Stimulated activated naive B cell treated with anti-CD40 and anti-IgM and Interleukin-4, amounts not matched to agents 10 μg/mL and 1 μg/mL and 100 μg/mL, for 72 hours (primary cell): ENCODE measurements at regions not wholly inside any gene's neighbourhood (a gene's known extent, or its start where the extent isn't known, plus 50 kb on each side); places are given as distances from the start of the nearest gene placed in this dataset.

Experiments used
- ATAC-seq, 2 donors: fragments of 150-1000 bp; cut with Tn5 transposase; replicated peaks; 2 replicates each; pipeline ENCODE4 v1.10.0; 2021; ENCODE audit warnings: moderate library complexity in 1 of 2
- DNase-seq: peaks from one replicate; pipeline ENCODE4 v3.0.0; 2021
- H3K27ac Mint-ChIP-seq: one replicate; pipeline ENCODE4 v1.8.0; 2022; ENCODE audit warnings: mild to moderate bottlenecking, mixed read lengths
- H3K27me3 Mint-ChIP-seq, 2 donors: one replicate each; pipeline ENCODE4 v1.8.0; 2022; ENCODE audit warnings: mixed read lengths in 2 of 2
- H3K36me3 Mint-ChIP-seq, 2 donors: one replicate each; pipeline ENCODE4 v1.8.0; 2022; ENCODE audit warnings: mixed read lengths in 2 of 2, mild to moderate bottlenecking in 1 of 2
- H3K4me1 Mint-ChIP-seq, 2 donors: one replicate each; pipeline ENCODE4 v1.8.0; 2022; ENCODE audit warnings: mixed read lengths in 2 of 2, mild to moderate bottlenecking in 1 of 2
- H3K4me3 Mint-ChIP-seq, 2 donors: one replicate each; pipeline ENCODE4 v1.8.0; 2022; ENCODE audit warnings: mild to moderate bottlenecking in 2 of 2, mixed read lengths in 2 of 2, moderate library complexity in 1 of 2
- H3K9me3 Mint-ChIP-seq, 2 donors: one replicate each; pipeline ENCODE4 v1.8.0; 2022; ENCODE audit warnings: mixed read lengths in 2 of 2, mild to moderate bottlenecking in 1 of 2

DNA sequence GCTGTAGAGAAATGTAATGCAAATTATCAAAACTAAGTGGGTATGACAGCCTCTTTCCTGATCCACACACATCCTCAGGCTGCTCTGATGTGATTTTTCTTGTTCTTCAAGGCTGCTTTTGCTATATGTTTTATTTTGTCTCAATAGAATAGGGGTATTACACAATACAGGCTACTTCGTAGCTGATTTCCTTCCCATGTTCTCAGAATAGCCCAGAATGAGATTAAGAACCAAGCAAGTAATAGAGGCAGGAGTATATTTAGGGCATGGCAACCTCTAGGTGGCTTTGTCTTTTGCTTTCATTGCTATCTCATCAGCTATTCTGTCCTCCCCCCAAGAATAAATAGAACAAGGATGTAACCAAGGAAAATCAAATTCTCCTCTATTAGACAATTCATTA is 241.8 kb downstream of the ALDH8A1 start:
- Mint-ChIP-seq H3K4me1 (no peaks in the 10 kb centered on the region), H3K27ac (no peak overlapping the region), H3K4me3 (no peak overlapping the region), H3K36me3 (no peaks in the 10 kb centered on the region), H3K27me3 (peaks cover 25 to 28% of the 10 kb centered on the region in 2 donors), H3K9me3 (no peaks in the 10 kb centered on the region)
- no peak for DNase-seq
- no peak for ATAC-seq

DNA sequence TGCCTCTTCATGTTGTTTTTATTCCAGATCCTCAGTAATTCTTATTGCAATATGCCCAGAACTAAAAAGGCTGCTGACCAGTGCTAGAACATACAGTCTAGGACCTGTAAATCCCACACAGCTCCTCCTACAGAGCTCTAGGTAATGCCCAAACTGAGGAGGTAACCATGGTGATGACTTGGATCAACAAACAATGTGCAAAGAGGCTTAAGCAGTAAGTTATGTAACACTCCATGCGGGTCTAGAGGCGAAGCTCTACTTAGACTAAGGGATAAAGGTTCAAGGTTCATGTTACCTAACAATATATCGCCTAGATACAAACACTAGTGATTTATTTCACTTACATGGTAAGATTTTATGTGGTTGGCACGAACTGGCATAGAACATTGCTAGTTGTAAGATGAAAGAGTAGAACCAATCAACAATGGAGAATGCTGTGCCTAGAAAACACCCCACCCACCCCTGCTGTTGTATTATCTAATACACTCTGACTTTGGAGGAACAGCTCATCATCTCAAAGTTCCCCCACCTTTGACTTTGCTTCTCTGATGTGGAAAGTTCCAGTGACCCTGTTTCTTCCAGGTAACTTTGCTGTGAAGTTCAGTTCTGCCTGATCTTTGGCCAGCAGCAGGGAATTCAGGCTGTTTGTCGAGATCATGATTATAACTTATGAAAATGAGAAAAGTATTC is 242.4 kb downstream of the ALDH8A1 start:
- ATAC-seq (no peak), DNase-seq (no peak)
- no peak overlapping the region for H3K27ac Mint-ChIP-seq
- H3K4me3 Mint-ChIP-seq = no peak overlapping the region
- no peaks in the 10 kb centered on the region for H3K9me3 Mint-ChIP-seq
- no peaks in the 10 kb centered on the region for H3K4me1 Mint-ChIP-seq
- H3K27me3 Mint-ChIP-seq = peaks cover 25 to 28% of the 10 kb centered on the region in 2 donors
- H3K36me3 Mint-ChIP-seq = no peaks in the 10 kb centered on the region

DNA sequence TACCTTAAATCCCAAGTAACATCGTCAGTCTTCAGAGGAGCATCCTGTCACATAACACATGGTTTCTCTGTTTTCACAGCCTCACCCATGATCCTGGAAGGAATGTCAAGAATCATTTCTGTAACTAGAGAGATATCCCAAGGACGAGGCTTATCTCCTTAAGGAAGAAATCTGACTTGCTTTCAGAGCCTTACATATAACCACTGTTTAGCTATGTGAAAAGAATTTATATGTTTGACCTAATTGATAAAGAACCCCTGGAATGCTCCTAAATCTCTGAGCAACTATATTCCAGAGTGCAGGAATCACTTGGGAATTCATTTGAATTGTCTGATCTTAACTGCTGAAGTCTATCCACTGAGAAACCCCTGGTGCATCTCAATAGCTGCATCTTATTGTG is 243.1 kb downstream of the ALDH8A1 start:
- Mint-ChIP-seq H3K4me1 (no peaks in the 10 kb centered on the region), H3K36me3 (no peaks in the 10 kb centered on the region), H3K27ac (no peak overlapping the region), H3K27me3 (peaks cover 25 to 28% of the 10 kb centered on the region in 2 donors), H3K9me3 (no peaks in the 10 kb centered on the region), H3K4me3 (no peak overlapping the region)
- no peak for DNase-seq
- no peak for ATAC-seq

DNA sequence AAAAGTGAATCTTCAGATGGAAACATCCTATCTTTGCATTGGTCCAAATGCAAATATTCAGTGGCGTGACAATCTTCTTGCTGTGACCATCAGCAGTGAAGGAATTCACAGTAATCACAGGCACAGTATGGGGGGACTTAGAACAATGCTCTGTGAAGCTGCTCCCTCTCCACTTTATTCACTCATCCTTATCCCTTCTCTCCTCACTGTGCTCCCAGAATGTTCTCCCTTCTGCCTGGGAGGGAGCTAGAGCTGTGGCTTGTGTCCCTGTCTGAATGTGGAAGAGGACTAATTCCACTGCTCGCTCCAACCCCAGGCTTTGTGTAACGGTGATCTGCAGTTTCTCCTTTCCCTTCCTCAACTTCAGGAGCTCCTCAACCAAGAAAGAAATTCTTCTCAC is 243.7 kb downstream of the ALDH8A1 start:
- DNase-seq = no peak
- H3K27me3 Mint-ChIP-seq = peaks cover 25 to 33% of the 10 kb centered on the region in 2 donors
- H3K36me3 Mint-ChIP-seq = no peaks in the 10 kb centered on the region
- H3K27ac Mint-ChIP-seq = no peak overlapping the region
- H3K9me3 Mint-ChIP-seq = no peaks in the 10 kb centered on the region
- no peak for ATAC-seq
- no peaks in the 10 kb centered on the region for H3K4me1 Mint-ChIP-seq
- no peak overlapping the region for H3K4me3 Mint-ChIP-seq

DNA sequence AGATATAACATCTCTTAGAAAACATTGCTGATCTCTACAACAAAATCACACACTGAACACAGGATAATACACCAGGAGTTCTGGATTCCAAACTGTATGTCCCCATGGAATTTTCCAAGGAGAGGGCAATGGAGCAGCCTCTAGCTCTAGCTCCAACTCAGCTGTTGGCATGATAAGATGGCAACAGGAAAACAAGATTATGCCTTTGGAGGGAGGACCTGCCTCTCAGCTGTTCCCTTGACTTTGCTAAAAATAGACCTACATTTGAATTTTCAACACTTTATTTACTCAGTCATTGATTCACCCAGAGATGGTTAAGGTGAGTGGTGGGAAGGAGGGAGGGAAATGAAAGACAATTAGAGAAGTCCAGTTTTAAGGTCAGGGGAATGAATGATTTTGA is 246.7 kb downstream of the ALDH8A1 start:
- Mint-ChIP-seq H3K4me3 (no peak overlapping the region), H3K9me3 (no peaks in the 10 kb centered on the region), H3K27me3 (peaks cover 24 to 28% of the 10 kb centered on the region in 2 donors), H3K4me1 (no peaks in the 10 kb centered on the region), H3K36me3 (no peaks in the 10 kb centered on the region), H3K27ac (no peak overlapping the region)
- ATAC-seq (no peak), DNase-seq (no peak)

DNA sequence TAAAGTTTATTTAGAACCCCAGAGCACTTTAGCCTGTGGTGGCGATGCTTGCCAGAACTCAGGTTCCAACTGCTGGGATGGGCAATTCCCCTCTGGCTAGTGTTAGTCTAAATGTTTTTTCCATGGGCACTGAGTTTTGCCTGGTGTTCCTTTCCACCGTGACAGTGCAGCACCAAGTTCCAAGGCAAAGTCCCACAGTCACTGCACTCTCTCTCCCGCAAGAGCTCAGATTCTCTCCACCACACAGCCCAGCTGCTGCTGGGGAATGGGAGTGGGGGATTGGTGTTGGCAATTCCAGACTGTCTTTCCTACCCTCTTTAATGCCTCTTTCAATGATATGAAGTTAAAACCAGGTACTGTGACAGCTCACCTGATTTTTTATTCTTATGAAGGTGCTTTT is 247.6 kb downstream of the ALDH8A1 start:
- H3K4me1 Mint-ChIP-seq = no peaks in the 10 kb centered on the region
- peaks cover 20 to 32% of the 10 kb centered on the region in 2 donors for H3K27me3 Mint-ChIP-seq
- no peaks in the 10 kb centered on the region for H3K36me3 Mint-ChIP-seq
- no peak overlapping the region for H3K27ac Mint-ChIP-seq
- no peak for DNase-seq
- no peaks in the 10 kb centered on the region for H3K9me3 Mint-ChIP-seq
- no peak overlapping the region for H3K4me3 Mint-ChIP-seq
- ATAC-seq = no peak

DNA sequence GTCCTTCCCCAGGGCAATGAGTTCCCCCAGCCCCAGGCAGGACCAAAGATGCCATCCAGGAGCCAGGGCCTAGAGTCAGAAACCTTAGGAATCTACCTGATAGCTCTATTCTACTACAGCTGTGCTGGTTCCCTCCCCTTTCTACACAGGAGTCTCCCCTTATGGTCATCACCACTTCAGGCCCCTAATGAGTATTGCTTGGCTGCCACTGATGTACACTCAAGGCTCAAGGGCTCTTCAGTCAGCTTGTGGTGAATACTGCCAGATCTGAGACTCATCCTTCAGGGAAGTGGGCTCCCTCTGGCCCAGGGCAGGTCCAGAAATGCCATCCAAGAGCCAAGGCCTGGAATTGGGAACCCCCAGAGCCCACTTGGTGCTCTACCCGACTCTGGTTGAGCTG is 248.6 kb downstream of the ALDH8A1 start:
- Mint-ChIP-seq H3K4me3 (no peak overlapping the region), H3K36me3 (no peaks in the 10 kb centered on the region), H3K4me1 (no peaks in the 10 kb centered on the region)

DNA sequence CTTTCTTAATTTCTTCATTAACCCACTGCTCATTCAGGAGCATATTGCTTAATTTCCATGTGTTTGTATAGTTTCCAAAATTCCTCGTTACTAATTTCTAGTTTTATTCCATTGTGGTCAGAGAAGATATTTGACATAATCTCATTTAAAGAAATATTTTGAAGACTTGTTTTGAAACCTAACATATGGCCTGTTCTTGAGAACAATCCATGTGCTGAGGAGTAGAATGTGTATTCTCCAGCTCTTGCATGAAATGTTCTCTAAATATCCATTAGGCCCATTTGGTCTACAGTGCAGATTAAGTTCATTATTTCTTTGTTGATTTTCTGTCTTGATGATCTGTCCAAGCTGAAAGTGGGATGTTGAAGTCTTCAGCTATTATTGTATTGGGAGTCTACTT is 251.7 kb downstream of the ALDH8A1 start:
- H3K27ac Mint-ChIP-seq = no peak overlapping the region
- ATAC-seq (no peak), DNase-seq (no peak)
- H3K27me3 Mint-ChIP-seq = peaks cover 15 to 16% of the 10 kb centered on the region in 2 donors
- H3K9me3 Mint-ChIP-seq = no peaks in the 10 kb centered on the region
- H3K4me1 Mint-ChIP-seq = no peaks in the 10 kb centered on the region
- H3K36me3 Mint-ChIP-seq = no peaks in the 10 kb centered on the region
- H3K4me3 Mint-ChIP-seq = no peak overlapping the region

More for the DNA sequence above, 248.6 kb downstream of the ALDH8A1 start:
- no peak overlapping the region for H3K27ac Mint-ChIP-seq
- ATAC-seq (no peak), DNase-seq (no peak)
- H3K27me3 Mint-ChIP-seq = peaks cover 20 to 25% of the 10 kb centered on the region in 2 donors
- no peaks in the 10 kb centered on the region for H3K9me3 Mint-ChIP-seq

DNA sequence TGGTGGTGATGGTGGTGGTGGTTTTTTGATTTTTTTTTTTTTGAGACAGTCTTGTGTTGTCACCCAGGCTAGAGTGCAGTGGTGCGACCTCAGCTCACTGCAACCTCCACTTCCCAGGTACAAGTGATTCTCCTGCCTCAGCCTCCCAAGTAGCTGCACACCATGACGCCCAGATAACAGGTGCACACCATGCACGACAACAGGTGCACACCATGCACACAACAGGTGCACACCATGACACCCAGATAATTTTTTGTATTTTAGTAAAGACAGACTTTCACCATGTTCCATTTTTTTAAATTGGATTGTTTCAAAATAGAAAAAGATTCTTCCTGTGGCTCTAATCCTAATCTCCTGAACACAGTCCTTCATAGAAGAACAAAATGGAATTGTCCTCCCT is 257.9 kb downstream of the ALDH8A1 start:
- Mint-ChIP-seq H3K4me1 (no peaks in the 10 kb centered on the region), H3K36me3 (no peaks in the 10 kb centered on the region), H3K4me3 (no peak overlapping the region), H3K9me3 (no peaks in the 10 kb centered on the region), H3K27me3 (peaks cover 0 to 17% of the 10 kb centered on the region in 2 donors), H3K27ac (no peak overlapping the region)
- ATAC-seq = no peak
- DNase-seq = no peak

DNA sequence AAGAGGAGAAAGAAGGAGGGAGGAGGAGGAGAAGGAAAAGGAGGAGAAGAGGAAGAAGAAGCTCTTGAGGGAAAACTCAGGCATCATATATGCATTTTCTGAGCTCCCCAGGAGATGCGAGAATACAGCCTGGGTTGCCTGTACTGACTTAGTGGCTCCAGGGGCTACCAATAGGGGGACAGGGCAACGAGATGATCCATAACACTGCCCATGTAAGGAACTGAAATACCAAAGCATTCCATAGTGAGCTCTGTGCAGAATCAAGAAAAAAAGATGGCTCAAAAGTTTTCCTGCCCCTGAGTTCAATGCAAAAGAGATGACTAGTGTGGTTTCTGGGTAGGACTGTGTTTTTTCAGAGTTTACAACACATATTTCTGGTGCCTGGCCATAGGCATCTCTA is 258.7 kb downstream of the ALDH8A1 start:
- H3K4me3 Mint-ChIP-seq = no peak overlapping the region
- no peaks in the 10 kb centered on the region for H3K36me3 Mint-ChIP-seq
- DNase-seq (no peak), ATAC-seq (no peak)
- H3K27ac Mint-ChIP-seq = no peak overlapping the region
- H3K4me1 Mint-ChIP-seq = no peaks in the 10 kb centered on the region
- H3K9me3 Mint-ChIP-seq = no peaks in the 10 kb centered on the region
- H3K27me3 Mint-ChIP-seq = peaks cover 0 to 17% of the 10 kb centered on the region in 2 donors

DNA sequence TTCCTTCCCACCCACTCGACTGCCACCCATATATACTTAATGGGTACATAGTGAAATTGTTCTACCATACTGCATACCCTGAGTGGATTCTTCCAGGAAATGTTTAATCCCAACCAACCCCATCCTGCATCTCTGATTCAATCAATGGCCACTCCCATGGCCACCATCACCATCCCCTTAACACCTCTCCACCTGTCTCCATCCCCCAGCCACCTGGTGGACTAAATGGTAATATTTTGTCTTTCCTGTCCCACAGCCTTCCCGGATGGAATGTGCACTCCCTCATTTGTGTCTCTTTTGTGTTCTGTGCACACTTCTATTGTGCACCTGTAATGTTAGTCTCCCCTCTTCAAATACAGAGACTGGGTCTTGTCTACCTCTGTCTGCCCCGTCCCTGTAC is 259.9 kb downstream of the ALDH8A1 start:
- no peak for ATAC-seq
- no peak overlapping the region for H3K4me3 Mint-ChIP-seq

DNA sequence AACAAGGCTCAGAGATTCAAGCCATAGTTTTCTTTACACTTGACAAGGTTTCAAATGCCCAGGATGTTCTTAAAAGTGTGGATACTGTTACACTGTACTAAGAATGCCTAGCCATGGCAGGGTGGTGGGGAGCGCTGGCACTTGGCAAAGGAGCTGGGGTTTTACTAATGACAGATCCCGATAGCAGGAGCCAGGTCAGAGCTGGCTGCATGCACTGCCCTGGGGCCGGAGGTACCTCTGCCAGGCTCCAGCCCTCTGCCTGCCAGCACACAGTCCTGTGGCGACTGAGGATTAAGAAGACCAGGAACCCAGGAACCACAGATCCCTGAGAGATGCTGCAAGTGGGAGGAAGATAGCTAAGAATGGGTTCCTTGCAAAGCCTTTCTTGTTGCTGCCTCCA is 260.3 kb downstream of the ALDH8A1 start:
- no peak overlapping the region for H3K4me3 Mint-ChIP-seq
- ATAC-seq (no peak), DNase-seq (no peak)
- H3K9me3 Mint-ChIP-seq = no peaks in the 10 kb centered on the region
- peaks cover 2 to 11% of the 10 kb centered on the region in 2 donors for H3K27me3 Mint-ChIP-seq
- H3K36me3 Mint-ChIP-seq = no peaks in the 10 kb centered on the region
- no peak overlapping the region for H3K27ac Mint-ChIP-seq
- H3K4me1 Mint-ChIP-seq = no peaks in the 10 kb centered on the region

More for the DNA sequence above, 259.9 kb downstream of the ALDH8A1 start:
- Mint-ChIP-seq H3K27ac (no peak overlapping the region), H3K27me3 (peaks cover 0 to 12% of the 10 kb centered on the region in 2 donors), H3K36me3 (no peaks in the 10 kb centered on the region), H3K4me1 (no peaks in the 10 kb centered on the region), H3K9me3 (no peaks in the 10 kb centered on the region)
- no peak for DNase-seq

DNA sequence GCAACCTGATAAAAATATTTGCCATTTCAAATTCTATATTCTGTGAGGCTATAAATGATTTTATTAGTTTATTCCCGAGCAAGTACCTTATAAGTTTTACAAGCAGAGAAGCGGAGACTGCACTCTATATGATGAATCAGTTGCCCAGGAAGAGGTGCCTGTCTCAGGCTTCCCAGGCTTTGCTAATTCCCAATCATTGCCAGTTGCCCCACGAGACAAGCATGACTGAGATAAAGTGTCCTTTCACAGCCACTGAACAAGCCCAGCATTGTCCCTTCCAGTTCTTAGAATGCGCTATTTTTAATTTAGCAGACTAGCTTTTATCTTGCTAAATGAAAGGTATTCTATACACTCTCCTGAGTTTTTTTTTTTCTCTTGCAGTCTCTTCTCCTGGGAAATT is 260.7 kb downstream of the ALDH8A1 start:
- no peaks in the 10 kb centered on the region for H3K36me3 Mint-ChIP-seq
- H3K27ac Mint-ChIP-seq = no peak overlapping the region
- H3K27me3 Mint-ChIP-seq = peaks cover 4 to 11% of the 10 kb centered on the region in 2 donors
- no peak overlapping the region for H3K4me3 Mint-ChIP-seq
- no peaks in the 10 kb centered on the region for H3K4me1 Mint-ChIP-seq
- DNase-seq (no peak), ATAC-seq (no peak)
- no peaks in the 10 kb centered on the region for H3K9me3 Mint-ChIP-seq

DNA sequence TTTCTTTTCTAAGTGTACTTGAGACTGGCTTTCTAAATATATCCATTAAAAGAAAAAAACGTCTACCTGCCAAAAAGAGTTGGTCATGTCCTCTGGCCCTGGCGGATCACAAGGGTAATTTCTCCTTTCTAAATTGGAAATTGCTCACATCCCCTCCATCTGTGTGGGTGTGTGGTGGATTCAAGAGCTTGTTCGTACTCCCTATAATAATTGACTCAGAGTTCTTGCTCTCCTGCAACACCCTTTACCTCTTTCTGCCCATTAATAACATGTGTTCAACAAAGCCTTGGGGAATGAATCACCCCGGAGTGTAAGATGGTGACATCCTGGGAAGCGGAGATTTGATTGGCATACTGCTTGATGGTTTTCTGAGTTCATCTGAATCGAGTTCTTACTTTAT is 263.8 kb downstream of the ALDH8A1 start:
- Mint-ChIP-seq H3K27me3 (peaks cover 4 to 8% of the 10 kb centered on the region in 2 donors), H3K4me1 (no peaks in the 10 kb centered on the region), H3K9me3 (no peaks in the 10 kb centered on the region), H3K36me3 (no peaks in the 10 kb centered on the region), H3K4me3 (no peak overlapping the region), H3K27ac (no peak overlapping the region)
- DNase-seq (no peak), ATAC-seq (no peak)

DNA sequence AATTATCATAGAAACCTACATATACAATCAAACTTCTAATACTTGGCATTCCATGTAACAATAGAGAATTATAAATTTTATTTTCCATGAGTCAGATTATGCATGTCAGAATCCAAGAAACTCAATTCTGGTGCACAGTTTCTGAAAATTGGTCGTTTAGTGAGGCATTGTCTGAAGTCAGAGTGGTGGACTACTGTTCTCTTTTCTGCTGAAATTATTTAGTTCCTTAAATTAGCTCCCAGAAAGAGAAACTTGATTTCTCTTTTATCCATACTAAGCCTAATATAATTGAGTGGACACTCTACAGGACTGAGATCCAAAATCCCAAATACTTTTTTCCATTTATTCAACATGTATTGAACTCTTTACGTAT is 265.5 kb downstream of the ALDH8A1 start:
- Mint-ChIP-seq H3K36me3 (no peaks in the 10 kb centered on the region), H3K4me1 (no peaks in the 10 kb centered on the region), H3K27ac (no peak overlapping the region), H3K27me3 (peaks cover 0 to 4% of the 10 kb centered on the region in 2 donors), H3K4me3 (no peak overlapping the region), H3K9me3 (no peaks in the 10 kb centered on the region)
- DNase-seq (no peak), ATAC-seq (no peak)
